B cell (primary cell): ENCODE measurements at regions not wholly inside any gene's neighbourhood (a gene's known extent, or its start where the extent isn't known, plus 50 kb on each side); places are given as distances from the start of the nearest gene placed in this dataset.

ENCODE experiments used
- ATAC-seq: fragments of 200-7000 bp; cut with Tn5 transposase; one replicate; pipeline ENCODE4 v1.10.0; 2021; ENCODE audit warnings: low read depth, mild to moderate bottlenecking, moderate number of reproducible peaks, moderate library complexity
- CTCF ChIA-PET: fragments of 350-600 bp; sonication (Branson Sonifier 250); formaldehyde crosslinking; loops from one replicate; lab custom pipeline; 2021; ENCODE audit warnings: antibody characterized with exemption, inconsistent platforms; lab: Charles Lee
- POLR2A ChIA-PET: fragments of 350-600 bp; sonication (Branson Sonifier 250); formaldehyde crosslinking; loops from one replicate; lab custom pipeline; 2021; ENCODE audit warnings: antibody characterized with exemption; lab: Charles Lee
- DNase-seq: peaks from one replicate; pipeline ENCODE4 v3.0.0; 2013
- H2AFZ ChIP-seq: 2 replicates; pipeline ENCODE4 v1.6.1; 2012; ENCODE audit warnings: mild to moderate bottlenecking, low read depth, low read length; ENCODE audit not compliant: insufficient read depth, poor library complexity, severe bottlenecking
- H3K27ac ChIP-seq, 2 donors: 1 replicate in 1 of 2; 2 replicates in 1 of 2; pipeline ENCODE4 v1.5.1; 2012 to 2013; ENCODE audit warnings: low read length in 2 of 2, mild to moderate bottlenecking in 2 of 2, moderate library complexity in 1 of 2
- H3K27me3 ChIP-seq, 4 experiments: fragments of 200-600 bp in 1 of 4; sonication (generic) in 1 of 4; replicated peaks in 1 of 4; 1 replicate in 2 of 4; 2 replicates in 2 of 4; pipeline versions ENCODE4 v1.6.1 to v1.7.0; 2013 to 2016; ENCODE audit warnings: low read length in 3 of 4, mild to moderate bottlenecking in 2 of 4, mixed read lengths in 1 of 4, moderate library complexity in 1 of 4; ENCODE audit not compliant: insufficient read depth in 4 of 4, control insufficient read depth in 3 of 4; ENCODE audit errors: control extremely low read depth in 1 of 4
- H3K36me3 ChIP-seq, 2 experiments: replicated peaks in 1 of 2; 1 replicate in 1 of 2; 2 replicates in 1 of 2; pipeline versions ENCODE4 v1.6.1 to v1.7.1; 2013; ENCODE audit warnings: low read length in 1 of 2; ENCODE audit not compliant: insufficient read depth in 2 of 2, control insufficient read depth in 1 of 2; ENCODE audit errors: control extremely low read depth in 1 of 2, extremely low read depth in 1 of 2
- H3K4me1 ChIP-seq, 2 donors: fragments of 200-600 bp in 1 of 2; sonication (generic) in 1 of 2; 1 replicate in 1 of 2; 2 replicates in 1 of 2; pipeline versions ENCODE4 v1.5.1 to v1.6.1; 2013 to 2017; ENCODE audit warnings: low read length in 2 of 2; ENCODE audit not compliant: control insufficient read depth in 2 of 2, insufficient read depth in 2 of 2
- H3K4me2 ChIP-seq: replicated peaks from 2 replicates; pipeline ENCODE3; 2012; ENCODE audit warnings: mild to moderate bottlenecking, low read depth, low read length; ENCODE audit not compliant: poor library complexity, severe bottlenecking
- H3K4me3 ChIP-seq, 5 experiments: fragments of 200-600 bp in 1 of 5; sonication (generic) in 1 of 5; 1 replicate in 3 of 5; 2 replicates in 2 of 5; pipeline versions ENCODE4 v1.5.1 to v1.7.0; 2011 to 2016; ENCODE audit warnings: low read length in 4 of 5, mild to moderate bottlenecking in 4 of 5, low read depth in 2 of 5, control low read depth in 1 of 5, moderate library complexity in 1 of 5; ENCODE audit not compliant: insufficient read depth in 1 of 5; ENCODE audit errors: control extremely low read depth in 1 of 5, extremely low read depth in 1 of 5
- H3K79me2 ChIP-seq: fragments of 200-600 bp; sonication (generic); one replicate; pipeline ENCODE4 v1.6.0; 2016; ENCODE audit warnings: low read length; ENCODE audit not compliant: control insufficient read depth, insufficient read depth
- H3K9ac ChIP-seq: fragments of 200-600 bp; sonication (generic); 2 replicates; pipeline ENCODE4 v1.6.1; 2017; ENCODE audit warnings: mild to moderate bottlenecking, low read length, moderate library complexity
- H3K9me3 ChIP-seq, 3 donors: one replicate each; pipeline versions ENCODE4 v1.6.1 to v1.7.1; 2013; ENCODE audit warnings: low read length in 2 of 3; ENCODE audit not compliant: control insufficient read depth in 2 of 3, insufficient read depth in 1 of 3; ENCODE audit errors: control extremely low read depth in 1 of 3
- H4K20me1 ChIP-seq: 2 replicates; pipeline ENCODE4 v1.6.0; 2012; ENCODE audit warnings: mild to moderate bottlenecking, low read length; ENCODE audit not compliant: insufficient read depth, control insufficient read depth, poor library complexity, severe bottlenecking
- H3K27ac Mint-ChIP-seq: one replicate; pipeline ENCODE4 v1.8.0; 2021; ENCODE audit warnings: mixed read lengths
- H3K27me3 Mint-ChIP-seq: one replicate; pipeline ENCODE4 v1.8.0; 2021; ENCODE audit warnings: mixed read lengths
- H3K4me1 Mint-ChIP-seq: one replicate; pipeline ENCODE4 v1.8.0; 2021; ENCODE audit warnings: mixed read lengths
- H3K4me3 Mint-ChIP-seq: one replicate; pipeline ENCODE4 v1.8.0; 2021; ENCODE audit warnings: mixed read lengths
- H3K9me3 Mint-ChIP-seq: one replicate; pipeline ENCODE4 v1.8.0; 2022; ENCODE audit warnings: mixed read lengths; ENCODE audit not compliant: insufficient read depth
- EZH2 ChIP-seq: IDR thresholded peaks from 2 replicates; pipeline ENCODE4 v1.6.1; 2012; ENCODE audit warnings: borderline replicate concordance, low read depth, mild to moderate bottlenecking, moderate library complexity, low read length; ENCODE audit not compliant: insufficient read depth, poor library complexity, severe bottlenecking
- WGBS: methylation state at CpG from one replicate; pipeline ENCODE4 v1.1.5; 2013; ENCODE audit warnings: missing lambda C conversion rate; ENCODE audit not compliant: insufficient coverage; 5-methylcytosine and 5-hydroxymethylcytosine counted together
- intact Hi-C: fragments of 100-400 bp; cut with micrococcal nuclease; formaldehyde crosslinking; loops from one replicate; pipeline ENCODE4 v1.10.0; 2022
- TF ChIP-seq, protein P1 (sequence below): fragments of 200-600 bp; IDR thresholded peaks from one replicate; pipeline ENCODE4 v1.8.0; 2022; ENCODE audit warnings: antibody characterized with exemption, mild to moderate bottlenecking

- no peaks in the 10 kb centered on the region for H3K36me3 ChIP-seq
- CTCF ChIA-PET = interaction anchor here (2.1 kb wide), 1 partner anchor 578 kb away, joined by 7 read pairs; no protein-coding TSS in a partner anchor
- no peak overlapping the region for H3K27ac ChIP-seq
- H3K9me3 ChIP-seq = peaks cover 0 to 6% (median 0%) of the 10 kb centered on the region in 3 donors
- ATAC-seq = no peak
- TF ChIP-seq EZH2 = no peak
- H3K27me3 ChIP-seq = no peaks in the 10 kb centered on the region
- DNase-seq = no peak
- no peak overlapping the region for H3K9ac ChIP-seq
- no peak overlapping the region for H3K4me2 ChIP-seq
- 73% methylated on average over 14 of the region's 18 CpGs for WGBS
- intact Hi-C loops = no loop called here
- POLR2A ChIA-PET = no interaction called here
- H3K4me3 Mint-ChIP-seq = no peak overlapping the region
- H4K20me1 ChIP-seq = no peaks in the 10 kb centered on the region
- H3K4me1 ChIP-seq = no peaks in the 10 kb centered on the region
- H3K4me1 Mint-ChIP-seq = no peaks in the 10 kb centered on the region
- H3K4me3 ChIP-seq = no peak overlapping the region
- H2AFZ ChIP-seq = no peak overlapping the region
- no peak overlapping the region for H3K27ac Mint-ChIP-seq
- H3K27me3 Mint-ChIP-seq = peaks cover 19% of the 10 kb centered on the region
- no peaks in the 10 kb centered on the region for H3K9me3 Mint-ChIP-seq
- no peaks in the 10 kb centered on the region for H3K79me2 ChIP-seq
These were observed 72.7 kb upstream of the RTL6 start for GRCh38 chr22:44570476-44571445.

GRCh38 chr22:44569561-44569991, 71.5 kb upstream of the RTL6 start:
- TF ChIP-seq, protein P1, sequence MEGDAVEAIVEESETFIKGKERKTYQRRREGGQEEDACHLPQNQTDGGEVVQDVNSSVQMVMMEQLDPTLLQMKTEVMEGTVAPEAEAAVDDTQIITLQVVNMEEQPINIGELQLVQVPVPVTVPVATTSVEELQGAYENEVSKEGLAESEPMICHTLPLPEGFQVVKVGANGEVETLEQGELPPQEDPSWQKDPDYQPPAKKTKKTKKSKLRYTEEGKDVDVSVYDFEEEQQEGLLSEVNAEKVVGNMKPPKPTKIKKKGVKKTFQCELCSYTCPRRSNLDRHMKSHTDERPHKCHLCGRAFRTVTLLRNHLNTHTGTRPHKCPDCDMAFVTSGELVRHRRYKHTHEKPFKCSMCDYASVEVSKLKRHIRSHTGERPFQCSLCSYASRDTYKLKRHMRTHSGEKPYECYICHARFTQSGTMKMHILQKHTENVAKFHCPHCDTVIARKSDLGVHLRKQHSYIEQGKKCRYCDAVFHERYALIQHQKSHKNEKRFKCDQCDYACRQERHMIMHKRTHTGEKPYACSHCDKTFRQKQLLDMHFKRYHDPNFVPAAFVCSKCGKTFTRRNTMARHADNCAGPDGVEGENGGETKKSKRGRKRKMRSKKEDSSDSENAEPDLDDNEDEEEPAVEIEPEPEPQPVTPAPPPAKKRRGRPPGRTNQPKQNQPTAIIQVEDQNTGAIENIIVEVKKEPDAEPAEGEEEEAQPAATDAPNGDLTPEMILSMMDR = no peak
- no peak for TF ChIP-seq EZH2
- no peak overlapping the region for H3K9ac ChIP-seq
- H3K9me3 ChIP-seq = peaks cover 0 to 6% (median 0%) of the 10 kb centered on the region in 3 donors
- Mint-ChIP-seq H3K4me3 (no peak overlapping the region), H3K9me3 (no peaks in the 10 kb centered on the region), H3K4me1 (no peaks in the 10 kb centered on the region), H3K27ac (no peak overlapping the region), H3K27me3 (peaks cover 19% of the 10 kb centered on the region)
- no peak overlapping the region for H2AFZ ChIP-seq
- DNase-seq (no peak), ATAC-seq (no peak)
- ChIA-PET CTCF (interaction anchor here (0.6 to 0.7 kb wide), 2 partner anchors 54 to 575 kb away, joined by 3 read pairs; no protein-coding TSS in a partner anchor), POLR2A (no interaction called here)
- no peaks in the 10 kb centered on the region for H3K27me3 ChIP-seq
- no peak overlapping the region for H3K4me3 ChIP-seq
- H3K79me2 ChIP-seq = no peaks in the 10 kb centered on the region
- H3K4me1 ChIP-seq = no peaks in the 10 kb centered on the region
- H3K36me3 ChIP-seq = no peaks in the 10 kb centered on the region
- no peaks in the 10 kb centered on the region for H4K20me1 ChIP-seq
- intact Hi-C loops = no loop called here
- no peak overlapping the region for H3K27ac ChIP-seq
- 100% methylated on average over 5 of the region's 9 CpGs for WGBS
- H3K4me2 ChIP-seq = no peak overlapping the region
